GM13977 (cell line): ENCODE measurements at regions not wholly inside any gene's neighbourhood (a gene's known extent, or its start where the extent isn't known, plus 50 kb on each side); places are given as distances from the start of the nearest gene placed in this dataset.

ENCODE experiments used
- DNase-seq: peaks from one replicate; pipeline ENCODE4 v3.0.0; 2012; ENCODE audit warnings: low spot score
- in situ Hi-C: fragments of 300-500 bp; cut with MboI; formaldehyde crosslinking; loops from one replicate; pipeline ENCODE4 v1.12.0; 2022; ENCODE audit warnings: low sequenced_read_pairs, low pct_unique_long_range_greater_than_20kb, mixed read lengths, inconsistent platforms; ENCODE audit not compliant: unreplicated experiment
- TF ChIP-seq, protein P1 (sequence below): IDR thresholded peaks from 2 replicates; pipeline ENCODE4 v1.5.1; 2012; ENCODE audit warnings: mild to moderate bottlenecking, control low read depth; ENCODE audit not compliant: insufficient read depth; ENCODE audit errors: extremely low read depth, missing control alignments

DNA sequence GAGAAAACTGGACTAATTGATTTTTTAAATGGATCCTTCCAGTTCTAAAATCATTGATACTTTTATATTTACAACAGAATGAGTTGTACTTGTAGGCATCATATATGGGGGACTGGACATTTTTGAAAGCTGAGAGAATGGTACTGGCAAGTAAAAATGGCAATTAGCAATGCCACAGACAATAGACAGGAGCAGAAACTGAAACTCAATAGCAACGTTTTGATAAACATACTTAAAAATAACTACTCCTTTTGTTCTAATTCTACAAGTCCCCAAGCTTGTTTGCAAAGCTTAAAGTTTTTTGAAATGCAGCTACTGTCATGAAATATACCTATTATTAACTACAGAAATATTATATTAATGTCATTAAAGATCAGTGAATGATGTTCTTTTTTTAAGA is 52.8 kb upstream of the FBXL7 start:
- TF ChIP-seq, protein P1, sequence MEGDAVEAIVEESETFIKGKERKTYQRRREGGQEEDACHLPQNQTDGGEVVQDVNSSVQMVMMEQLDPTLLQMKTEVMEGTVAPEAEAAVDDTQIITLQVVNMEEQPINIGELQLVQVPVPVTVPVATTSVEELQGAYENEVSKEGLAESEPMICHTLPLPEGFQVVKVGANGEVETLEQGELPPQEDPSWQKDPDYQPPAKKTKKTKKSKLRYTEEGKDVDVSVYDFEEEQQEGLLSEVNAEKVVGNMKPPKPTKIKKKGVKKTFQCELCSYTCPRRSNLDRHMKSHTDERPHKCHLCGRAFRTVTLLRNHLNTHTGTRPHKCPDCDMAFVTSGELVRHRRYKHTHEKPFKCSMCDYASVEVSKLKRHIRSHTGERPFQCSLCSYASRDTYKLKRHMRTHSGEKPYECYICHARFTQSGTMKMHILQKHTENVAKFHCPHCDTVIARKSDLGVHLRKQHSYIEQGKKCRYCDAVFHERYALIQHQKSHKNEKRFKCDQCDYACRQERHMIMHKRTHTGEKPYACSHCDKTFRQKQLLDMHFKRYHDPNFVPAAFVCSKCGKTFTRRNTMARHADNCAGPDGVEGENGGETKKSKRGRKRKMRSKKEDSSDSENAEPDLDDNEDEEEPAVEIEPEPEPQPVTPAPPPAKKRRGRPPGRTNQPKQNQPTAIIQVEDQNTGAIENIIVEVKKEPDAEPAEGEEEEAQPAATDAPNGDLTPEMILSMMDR = no peak
- in situ Hi-C loops = no loop called here
- no peak for DNase-seq

DNA sequence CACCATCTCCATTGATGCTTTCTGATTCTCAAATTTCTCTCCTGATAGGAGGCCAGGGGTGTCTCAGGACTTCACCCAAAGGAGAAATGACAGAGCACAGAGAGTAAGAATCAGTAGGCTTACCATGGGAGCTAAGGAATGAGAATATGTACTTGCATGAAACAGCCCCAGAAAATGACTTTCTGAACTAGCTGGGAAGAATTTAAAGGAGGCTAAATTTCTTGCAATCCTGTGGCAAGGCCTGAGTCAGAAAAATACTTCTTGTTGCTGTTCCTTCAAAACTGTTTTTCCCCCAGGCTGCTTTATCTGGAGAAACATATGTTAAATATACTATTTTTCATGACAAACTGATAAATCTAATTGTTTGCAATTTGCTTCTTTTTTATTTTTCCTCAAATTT is 53.4 kb upstream of the FBXL7 start:
- no peak for DNase-seq
- TF ChIP-seq, protein P1 = no peak
- in situ Hi-C loops = no loop called here

DNA sequence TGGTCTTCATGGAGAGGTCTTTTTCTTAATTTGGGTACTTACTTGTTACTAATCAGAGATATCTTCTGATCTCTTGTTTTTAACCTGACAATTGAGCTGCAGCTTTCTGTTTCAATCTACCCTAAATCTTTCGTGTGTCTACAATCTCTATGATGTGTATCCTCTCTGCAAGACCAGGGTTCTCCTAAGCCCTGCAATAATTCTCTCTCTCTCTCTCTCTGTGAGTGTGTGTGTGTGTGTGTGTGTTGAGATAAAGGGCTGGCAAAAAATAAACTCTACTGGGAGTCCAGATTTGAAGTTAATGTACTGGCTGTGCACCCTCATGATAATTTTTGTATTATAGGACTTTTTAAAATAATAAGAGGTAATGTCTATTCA is 57.8 kb upstream of the FBXL7 start:
- in situ Hi-C loops = no loop called here
- no peak for DNase-seq
- TF ChIP-seq, protein P1 = no peak

DNA sequence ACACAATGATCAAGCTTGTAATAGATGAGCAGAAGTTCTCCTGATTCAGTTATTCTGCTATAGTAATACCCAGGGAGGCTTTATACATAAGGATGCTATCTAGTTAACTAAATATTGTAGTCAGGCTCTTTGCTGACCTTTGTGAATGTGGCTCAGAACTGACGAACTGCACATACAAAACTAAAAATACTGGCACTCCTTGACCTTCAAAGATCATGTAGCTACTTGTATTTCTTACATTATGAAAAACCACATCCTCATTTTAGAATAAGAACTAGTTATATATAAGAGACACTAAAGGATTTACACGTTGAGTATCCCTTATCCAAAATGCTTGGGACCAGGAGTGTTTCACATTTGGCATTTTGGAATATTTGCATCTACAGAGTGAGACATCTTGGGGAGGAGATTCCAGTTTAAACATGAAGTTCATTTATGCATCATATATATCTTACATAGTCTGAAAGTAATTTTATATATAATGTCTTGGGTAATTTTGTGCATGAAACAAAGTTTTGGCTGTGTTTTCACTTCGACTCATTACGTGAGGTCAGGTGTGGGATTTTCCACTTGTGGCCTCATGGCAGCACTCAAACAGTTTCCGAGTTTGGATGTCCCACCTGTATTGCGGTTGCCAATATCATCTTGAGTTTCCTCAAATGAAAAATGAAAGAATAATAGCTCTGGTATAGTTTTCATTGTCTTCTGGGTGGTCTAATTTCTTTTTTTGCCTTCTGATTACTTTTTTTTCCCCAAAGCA is 58.4 kb upstream of the FBXL7 start:
- in situ Hi-C loops = no loop called here
- TF ChIP-seq, protein P1 = no peak
- DNase-seq = no peak

DNA sequence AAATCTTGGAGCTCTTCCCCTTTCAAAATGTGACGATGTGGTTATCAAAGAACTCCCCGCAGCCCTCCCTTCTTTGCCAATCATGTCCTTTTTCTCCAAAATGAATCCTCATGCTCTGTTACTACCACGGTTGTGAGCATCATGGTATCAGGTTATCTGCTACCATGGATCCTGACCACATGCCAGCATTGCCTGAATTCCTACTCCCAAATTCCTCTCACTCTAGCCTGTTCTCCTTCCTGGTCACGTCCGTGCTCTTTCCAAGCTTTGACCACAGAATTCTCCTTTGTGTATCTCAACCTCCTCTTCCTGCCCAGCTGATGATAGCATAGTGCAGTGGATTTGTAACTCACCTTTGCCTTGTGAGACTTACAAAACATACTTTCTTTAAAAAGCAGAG is 59.5 kb upstream of the FBXL7 start:
- DNase-seq = no peak
- in situ Hi-C loops = no loop called here
- TF ChIP-seq, protein P1 = no peak

DNA sequence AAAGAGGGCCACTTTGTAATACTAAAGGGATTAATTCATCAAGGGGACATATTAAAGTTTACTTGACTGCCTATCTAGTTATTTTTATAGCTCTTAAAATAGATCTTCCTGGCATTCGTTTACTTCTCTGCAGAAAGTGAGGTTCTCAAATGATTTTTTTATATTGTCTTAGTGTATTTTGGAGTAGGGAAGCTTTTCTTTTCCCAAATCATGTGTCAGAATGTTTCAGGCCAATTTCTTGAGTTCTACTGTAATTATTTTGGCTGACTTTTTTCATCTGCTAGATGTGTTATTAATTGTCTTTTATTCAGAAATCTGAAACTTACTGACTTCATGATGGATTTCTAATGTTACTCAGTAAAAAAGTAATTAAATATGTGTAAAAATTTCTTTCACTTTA is 60.2 kb upstream of the FBXL7 start:
- DNase-seq = no peak
- in situ Hi-C loops = no loop called here
- TF ChIP-seq, protein P1 = no peak
